HG02852 (cell line): ENCODE measurements at regions not wholly inside any gene's neighbourhood (a gene's known extent, or its start where the extent isn't known, plus 50 kb on each side); places are given as distances from the start of the nearest gene placed in this dataset.

ENCODE experiments used
- ATAC-seq: cut with Tn5 transposase; IDR thresholded peaks from one replicate; pipeline ENCODE4 v1.9.1; 2021; ENCODE audit warnings: mild to moderate bottlenecking, moderate library complexity; ENCODE audit not compliant: unreplicated experiment

DNA sequence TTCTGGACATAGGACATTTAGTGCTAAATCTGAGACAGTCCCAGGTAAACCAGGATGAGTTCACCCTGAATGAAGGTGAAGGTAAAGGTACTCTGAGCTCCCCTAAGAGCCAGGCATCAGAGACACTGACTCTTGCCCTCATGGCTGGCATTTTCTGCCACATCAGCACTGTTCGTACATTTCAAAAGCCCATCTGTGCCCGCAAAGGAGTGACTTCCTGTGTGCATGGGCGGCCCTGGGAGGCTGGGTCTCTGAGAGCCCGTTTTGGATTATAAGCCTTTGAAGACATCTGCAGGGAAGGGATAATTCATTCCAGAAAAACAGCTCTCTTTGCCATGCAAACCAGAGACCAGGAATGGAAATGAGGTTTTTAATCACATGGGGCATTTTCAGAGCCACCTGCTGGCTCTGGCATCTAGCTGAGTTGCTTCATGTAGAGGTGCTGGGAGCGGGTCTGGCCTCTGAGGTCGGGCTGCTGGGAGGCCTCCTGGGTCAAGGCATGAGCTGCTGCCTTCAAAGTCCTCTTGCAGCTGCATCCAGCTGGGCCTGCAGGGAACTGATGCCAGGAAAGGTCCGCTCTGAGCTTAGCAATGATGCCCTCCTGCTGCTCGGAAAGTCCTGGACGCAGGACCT lies 348.3 kb downstream of the DHX35 start:
- no peak for ATAC-seq

DNA sequence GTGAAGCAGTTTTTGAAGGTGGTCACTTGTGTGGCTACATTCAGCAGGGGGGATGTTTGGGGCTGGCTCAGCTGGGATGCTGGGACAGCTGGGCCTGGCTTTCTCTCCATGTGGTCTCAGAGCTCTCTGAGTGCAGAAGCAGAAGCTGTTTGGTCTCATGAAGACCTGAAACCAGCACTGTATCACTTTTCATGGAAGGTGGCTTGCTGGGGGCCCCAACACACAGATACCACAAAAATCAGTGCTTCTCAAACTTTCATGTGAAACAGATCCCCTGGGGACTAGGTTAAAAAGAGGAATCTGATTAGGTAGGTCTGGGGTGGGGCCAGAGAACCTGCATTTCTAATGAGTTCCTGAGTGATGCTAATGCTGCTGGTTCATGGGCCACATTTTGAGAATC lies 347.3 kb downstream of the DHX35 start:
- no peak for ATAC-seq

DNA sequence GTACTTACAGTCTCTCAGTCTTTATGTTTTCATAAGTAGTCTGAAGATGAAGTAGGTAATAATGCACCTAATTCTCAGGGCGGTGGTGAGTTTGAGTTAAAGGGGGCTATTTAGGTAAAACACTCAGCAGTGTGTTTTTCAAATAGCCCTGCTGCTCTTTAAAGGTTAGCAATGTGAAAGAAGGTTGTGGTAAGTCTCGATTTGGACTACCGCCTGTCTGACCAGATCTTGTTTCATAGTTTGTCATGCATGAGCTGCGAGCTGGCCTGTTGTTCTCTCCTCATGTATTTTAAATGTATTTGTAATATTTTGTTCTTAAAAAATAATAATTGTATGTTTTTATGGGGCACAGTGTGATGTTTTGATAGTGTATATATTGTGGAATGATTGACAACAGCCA lies 340.2 kb downstream of the DHX35 start:
- no peak for ATAC-seq

DNA sequence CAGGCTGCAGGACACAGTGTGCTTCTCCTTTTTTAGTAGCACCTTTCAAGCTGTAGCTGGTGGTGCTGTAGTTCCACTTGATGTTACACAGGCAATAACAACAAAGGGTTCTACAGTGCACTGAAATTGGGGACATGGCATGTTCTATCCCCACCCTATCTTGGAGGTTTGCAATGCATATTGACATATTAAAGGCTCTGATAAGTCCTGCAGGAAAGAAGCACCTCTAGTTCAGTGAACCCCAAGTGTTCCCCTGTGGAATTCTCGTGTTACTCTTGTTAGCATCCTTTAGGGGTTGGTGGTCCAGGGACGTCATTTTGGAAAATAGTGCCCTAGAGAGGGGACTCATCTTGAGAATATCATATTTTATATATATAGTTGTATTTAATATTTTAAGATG lies 337.6 kb downstream of the DHX35 start:
- no peak for ATAC-seq

DNA sequence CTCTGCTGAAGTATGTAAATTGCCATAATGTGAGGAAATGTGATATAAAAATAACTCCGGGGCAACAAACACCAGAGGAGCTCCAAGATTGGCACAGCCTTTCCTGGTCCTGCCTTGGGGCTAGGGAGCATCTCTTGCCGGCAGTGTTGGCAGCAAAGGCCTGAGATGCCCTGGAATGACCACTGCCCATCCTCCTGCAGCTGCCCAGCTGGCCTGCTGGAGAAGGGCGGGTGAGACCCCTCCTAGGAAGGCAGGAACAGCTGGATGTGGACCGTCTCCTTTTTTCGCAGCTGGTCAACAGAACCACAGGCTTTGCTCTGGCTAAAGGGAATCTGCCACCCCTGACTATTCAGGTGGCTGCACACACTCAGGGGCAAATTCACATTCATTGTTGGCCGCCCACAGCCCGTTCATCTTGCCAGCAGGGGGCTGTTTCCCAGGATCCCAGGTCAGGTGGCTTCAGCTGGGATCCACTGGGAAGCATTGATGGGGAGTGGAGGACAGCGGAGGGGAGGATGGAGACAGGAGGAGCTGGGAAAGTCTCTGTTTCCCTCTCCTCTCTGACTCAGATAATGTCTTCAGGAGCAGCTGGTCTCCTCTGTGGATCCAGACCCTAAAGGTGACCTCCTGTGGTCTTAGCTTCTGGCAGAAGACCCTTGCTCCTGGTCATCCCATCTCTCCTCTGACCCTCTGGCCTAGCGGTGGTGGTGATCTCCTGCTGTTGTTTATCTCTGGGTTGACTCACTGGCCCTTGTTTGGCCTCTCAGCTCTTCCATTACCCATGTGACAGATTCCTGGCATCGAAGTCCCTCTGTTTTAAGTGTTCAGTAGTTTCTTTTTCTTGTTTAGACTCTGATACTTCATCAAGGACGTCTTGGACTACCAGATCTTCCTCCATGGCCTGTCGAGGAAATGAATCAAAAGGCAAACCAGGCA lies 336.7 kb downstream of the DHX35 start:
- no peak for ATAC-seq

DNA sequence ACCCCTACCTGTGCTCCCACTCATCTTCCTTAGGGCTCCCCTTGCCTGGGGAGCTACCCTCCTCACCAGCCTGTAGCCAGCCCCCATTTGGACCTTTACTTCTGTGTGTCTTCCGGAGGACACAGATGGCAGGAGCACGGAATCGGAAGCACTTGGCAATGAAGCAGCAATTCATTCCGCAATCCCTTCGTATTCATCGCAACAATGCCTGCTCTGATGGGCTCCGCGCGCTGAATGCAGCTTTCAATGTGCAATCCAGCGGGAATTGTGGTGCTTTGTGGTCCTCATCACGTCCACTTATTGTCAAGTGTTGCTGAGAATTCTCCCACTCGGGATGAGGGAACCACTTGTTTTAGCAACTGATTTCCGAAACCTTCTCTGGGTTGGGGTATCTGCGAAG lies 336.0 kb downstream of the DHX35 start:
- ATAC-seq, result no peak

DNA sequence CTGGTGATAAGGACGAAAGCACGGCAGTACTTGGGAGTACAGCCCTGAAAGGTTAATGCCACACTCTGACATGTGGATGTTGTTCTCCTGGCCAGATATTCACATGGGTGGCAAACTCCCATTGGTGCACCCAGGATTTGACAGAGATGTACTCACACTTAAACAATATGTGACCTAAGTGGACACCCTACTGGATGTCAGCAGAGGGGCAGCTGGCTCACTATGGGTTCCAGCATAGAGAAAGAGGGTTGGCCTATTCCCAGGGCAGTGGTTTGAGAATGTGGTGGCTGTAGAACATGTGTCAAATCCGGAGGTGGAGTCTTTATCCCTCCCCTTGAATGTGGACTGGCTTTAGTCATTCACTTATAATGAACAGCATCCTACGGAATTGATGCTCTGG lies 333.2 kb downstream of the DHX35 start:
- no peak for ATAC-seq

DNA sequence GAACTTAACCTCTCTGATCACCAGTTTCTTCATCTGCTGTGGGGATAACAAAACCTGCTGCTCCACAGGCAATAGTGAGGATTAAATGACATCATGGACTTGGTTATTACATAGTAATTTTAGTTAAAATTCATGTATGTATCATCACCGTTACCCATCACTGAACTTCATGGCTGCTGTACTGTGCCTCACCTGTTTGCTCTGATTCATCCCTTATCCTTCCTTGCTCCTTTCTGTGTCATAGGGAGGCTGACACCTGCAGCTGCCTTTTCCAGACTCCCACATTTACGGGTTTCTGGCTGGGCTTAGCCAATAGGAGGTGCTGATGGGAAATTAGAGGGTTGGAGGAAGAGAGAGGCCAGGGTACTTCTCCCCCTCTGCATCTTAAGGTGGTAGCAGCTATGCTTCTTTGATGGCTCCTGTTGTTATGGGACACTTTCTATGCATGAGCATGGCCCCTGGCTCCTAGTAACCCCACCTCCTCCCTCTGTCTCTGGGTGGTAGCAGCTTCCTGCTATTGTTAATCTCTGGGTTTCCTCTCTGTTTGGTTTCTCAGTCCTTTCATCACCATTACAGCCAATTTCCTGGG lies 332.1 kb downstream of the DHX35 start:
- no peak for ATAC-seq

DNA sequence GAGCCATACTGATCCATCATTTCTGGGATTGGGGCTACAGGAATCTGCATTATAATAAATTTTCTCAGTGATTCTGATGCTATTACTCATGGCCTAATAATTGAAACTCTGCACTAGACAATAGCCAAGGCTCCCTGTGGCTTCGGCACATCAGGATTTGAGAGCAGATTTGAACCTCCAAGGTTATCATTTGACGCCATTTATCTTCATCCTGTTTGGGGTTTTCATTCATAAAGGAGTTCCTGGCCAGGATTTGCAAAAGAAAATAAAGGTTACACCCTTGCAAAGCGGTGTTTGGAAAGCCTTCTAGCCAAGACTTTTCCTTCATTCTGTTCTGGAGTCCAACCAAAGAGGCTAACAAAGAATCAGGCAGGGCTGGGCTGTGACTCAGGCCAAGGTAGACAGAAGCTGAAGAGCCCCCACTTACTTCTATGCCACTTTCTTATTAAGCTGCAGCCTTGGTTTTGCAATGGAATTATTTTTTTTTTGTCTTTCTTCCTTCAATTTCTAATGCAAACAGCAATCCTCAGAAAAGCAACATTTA lies 330.1 kb downstream of the DHX35 start:
- ATAC-seq, result no peak

DNA sequence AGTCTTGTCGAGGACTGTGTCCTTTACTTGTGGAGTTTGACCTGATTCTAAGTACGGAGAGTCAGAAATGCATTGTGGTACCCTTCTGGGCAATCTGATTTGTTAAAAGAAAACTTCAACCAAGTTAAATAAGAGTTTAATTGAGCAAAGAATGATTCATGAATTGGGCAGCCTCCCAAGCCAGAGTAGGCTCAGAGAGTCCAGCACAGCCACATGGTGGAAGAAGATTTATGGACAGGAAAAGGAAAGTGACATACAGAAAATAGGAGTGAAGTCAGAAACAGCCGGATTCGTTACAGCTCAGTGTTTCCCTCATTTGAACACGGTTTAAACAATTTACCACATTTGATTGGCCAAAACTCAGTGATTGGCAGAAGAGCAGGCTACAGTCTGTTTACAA lies 329.2 kb downstream of the DHX35 start:
- ATAC-seq, result no peak

DNA sequence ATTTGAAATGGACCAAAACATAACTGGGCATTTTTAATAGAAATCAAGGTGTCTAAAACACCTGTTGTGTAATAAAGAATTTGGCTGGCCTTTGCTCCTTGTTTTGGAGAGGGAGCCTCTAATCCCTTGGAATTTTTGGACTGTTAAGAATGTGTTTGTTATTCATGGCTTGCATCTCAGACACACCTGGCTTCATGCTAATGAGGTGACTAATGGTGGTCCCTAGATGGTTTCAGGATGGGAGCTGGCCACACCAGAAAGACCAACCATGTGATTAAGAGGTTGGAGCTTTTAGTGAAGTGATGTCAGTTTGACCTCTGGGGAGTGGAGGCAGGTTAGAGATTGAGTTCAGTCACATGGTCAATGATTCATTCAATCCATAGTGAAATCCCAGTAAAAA lies 328.4 kb downstream of the DHX35 start:
- no peak for ATAC-seq

DNA sequence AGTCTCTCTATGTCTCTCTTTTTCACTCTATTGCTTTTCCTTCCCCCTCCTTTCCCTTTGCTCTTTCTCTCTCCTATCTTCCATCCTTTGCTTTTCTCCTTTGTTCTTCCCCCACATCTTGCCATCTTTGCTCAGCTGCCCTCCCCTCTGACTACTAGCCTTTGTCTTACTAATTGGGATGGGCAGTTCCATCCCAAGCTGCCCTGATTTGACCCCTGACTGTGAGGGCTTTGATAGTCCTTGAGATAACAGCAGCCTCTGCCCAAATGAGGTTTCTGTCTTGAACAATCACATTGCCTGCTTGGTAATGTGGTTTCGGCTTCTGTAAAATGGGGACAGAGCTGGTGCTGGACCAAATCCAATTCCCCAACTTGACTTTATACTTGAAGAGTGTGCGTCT lies 327.7 kb downstream of the DHX35 start:
- ATAC-seq, result no peak

DNA sequence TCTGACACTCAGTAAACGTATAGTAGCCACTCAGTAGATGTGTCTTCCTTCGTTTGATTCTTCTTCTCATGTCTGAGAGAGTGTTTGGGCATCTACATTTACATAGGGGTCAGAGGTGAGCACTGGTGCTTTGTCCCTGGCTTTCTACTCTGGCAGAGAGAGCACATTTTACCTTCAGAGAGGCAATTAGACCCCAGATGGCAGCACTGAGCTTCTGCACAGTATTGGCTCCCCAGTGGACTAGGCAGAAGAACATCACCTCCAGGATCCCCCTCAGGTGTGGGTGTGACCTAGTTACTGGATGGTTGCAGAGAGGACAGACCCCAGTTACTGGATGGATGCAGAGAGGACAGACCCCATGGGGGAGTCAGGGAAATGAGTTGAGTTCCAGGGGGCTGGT lies 327.2 kb downstream of the DHX35 start:
- no peak for ATAC-seq

DNA sequence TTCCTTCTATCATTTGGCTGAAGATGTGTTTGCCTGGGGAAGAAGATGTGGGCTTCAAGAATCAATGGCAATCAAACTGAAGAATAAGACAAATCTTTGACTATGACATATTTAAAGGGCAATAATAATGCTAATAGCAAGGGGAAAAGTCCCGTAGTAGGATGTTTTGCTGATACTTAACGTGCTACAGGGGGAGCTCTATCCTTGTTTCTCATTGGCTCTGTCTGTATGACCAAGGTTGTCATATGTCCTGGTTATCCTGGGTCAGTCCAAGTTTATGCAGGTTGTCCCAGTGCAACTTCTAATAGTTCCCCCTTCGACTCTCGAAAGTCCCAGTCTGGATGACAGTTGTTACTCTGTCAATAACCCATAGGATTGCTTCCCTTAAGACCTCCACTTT lies 321.3 kb downstream of the DHX35 start:
- ATAC-seq, result no peak

DNA sequence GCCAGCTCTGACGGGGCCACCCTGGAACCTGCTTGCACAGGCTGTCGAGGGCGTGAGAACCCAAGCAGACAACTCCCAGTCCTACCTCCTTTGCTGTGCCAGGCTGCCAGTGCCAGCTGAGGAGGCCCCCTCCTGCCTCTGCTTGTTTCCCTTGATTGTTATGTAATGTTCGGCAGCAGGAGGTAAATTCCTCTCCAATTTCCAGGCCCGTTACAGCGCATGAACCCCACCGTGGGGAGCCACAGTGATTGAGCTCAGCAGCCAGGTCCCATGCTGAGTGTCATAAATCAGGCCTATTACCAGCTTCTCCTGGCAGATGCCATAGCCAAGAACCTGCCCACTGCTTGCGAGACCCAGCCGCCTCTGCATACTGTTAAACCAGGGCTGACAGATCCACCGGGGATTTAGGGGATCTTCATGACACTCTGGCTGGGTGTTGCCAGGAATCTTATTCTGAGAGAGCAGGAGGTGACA lies 320.5 kb downstream of the DHX35 start:
- ATAC-seq, result no peak

DNA sequence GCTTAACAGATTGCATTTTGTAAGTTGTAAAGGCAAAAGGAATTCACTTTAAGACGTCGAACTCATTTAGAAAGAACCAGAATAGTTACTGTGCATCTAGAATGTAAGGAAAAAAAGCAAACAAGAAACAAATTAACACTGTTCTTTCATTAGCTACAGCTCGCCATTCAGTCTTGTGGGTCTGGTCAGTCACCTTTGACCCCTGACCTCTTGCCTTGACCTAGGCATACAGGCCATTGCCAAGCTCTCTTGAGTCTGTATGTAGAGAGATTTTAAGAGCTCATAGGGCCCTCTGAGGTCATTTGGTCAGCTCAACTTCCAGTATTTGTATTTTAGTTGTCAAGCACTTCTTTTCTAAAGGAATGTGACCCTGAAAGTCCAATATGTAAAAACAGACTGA lies 318.7 kb downstream of the DHX35 start:
- ATAC-seq, result no peak

DNA sequence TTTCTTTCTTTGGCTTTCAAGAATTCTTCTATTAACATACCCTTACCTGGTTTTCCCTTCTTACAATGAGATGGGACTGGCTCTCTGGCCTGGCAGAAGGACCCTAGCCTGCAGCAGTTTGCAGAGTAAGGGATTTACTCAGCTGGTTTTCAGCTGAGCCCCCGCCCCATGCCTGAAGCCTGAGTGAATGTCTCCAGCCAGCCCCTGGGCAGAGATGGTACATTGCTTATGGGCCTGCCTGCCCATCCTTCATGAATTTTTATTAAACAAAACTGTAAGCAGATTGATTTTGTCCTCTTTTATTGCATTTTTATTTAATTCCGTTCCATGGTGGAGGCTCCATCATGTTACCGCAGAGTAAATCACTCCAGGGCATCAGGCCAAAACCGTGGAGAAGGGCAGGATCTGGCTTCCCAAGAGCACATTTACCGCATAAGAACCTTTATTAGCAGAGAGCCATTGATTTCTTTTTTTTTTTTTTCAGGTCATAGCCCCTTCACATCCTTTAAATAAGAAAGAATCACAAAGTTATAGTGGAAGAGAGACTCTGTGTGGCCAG lies 316.2 kb downstream of the DHX35 start:
- ATAC-seq, result no peak

DNA sequence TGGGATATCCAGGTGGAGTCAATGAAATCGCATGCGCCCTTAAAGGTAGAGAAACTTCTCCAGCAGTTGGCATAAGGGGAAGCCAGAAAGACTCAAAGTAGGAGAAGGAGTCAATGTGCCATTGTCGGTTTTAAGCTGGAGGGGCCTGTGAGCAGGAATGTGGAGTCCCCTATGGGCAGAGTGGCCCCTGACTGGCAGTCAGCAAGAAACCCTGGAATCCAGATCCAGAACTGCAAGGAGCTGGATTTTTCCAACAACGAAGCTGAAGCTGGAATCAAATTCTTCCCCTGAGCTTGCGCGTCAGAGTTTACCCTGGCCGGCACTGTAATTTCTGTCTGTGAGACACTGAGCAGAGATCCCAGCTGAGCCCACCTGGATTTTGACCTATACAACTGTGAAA lies 315.0 kb downstream of the DHX35 start:
- ATAC-seq, result no peak

DNA sequence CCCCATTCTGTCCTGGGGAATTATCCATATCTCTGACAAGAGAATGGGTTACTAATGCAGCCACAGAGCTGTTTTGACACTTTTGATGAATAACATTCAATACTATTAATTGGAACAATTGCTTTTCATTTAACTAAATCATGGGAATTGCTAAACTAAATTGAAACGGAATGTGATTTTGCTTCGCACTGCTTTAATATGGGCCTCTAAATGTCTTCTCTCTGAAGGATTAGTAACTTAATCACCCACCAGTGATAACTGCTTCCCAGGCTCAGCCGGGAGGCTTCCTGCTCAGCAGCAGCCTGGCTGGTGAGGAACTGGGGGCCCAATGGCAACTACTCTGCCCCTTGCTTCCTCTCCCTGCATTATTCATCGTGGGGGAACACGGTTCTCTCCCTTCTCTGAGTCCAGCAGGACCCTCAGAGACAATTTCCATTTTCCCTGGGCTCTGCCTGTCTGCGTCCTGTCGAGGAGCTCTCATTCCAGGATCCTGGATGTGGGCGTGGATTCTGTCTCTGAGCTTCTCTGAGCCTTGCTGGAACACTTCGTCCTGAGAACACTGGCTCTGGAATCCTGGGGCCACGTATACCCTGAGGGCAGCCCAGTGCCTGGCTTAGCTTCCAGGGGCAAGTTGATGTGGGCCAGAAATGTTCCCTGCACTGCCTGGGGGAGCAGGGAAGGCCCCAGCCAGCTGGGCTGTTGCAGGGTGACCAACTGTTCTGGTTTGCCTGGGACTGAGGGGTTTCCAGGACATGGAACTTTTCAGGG lies 308.9 kb downstream of the DHX35 start:
- no peak for ATAC-seq

DNA sequence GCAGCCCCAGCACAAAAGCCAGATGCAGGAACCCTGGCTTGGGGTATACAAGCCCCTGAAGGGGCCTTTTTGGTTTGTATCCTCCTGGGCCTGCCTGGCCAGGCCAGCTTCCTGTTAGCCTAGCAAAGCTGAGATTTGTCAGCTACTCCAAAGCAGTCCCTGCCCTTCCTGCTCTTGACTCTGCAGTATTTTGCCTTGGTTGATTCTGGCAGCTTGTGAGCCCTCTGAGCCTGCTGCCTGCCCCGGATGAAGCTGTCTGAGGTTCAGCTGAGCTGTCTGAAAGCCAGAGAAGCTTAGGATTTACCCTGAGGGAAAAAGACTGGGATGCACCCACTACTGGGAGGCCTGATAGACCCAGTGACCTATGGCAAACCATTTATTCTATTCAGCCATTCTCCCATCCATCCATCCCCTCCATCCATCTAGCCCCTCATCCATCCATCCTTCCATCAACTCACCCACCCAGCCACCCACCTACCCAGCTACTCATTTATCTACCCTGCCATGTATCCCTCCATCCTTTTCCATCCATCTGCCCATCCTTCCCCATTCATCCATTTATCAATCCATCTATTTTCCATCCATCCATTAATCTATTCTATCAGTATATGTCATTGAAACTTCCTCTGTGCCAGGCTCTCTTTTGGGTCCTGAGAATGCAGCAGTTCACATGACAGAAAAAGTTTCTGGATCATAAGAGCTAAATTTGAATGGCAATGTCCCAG lies 307.5 kb downstream of the DHX35 start:
- ATAC-seq, result no peak
